Body of pancreas (tissue), 4 donors: ENCODE measurements at regions not wholly inside any gene's neighbourhood (a gene's known extent, or its start where the extent isn't known, plus 50 kb on each side); places are given as distances from the start of the nearest gene placed in this dataset.

Experiments
- POLR2A ChIP-seq, 3 donors: fragments of 450-650 bp; IDR thresholded peaks; one replicate each; pipeline ENCODE4 v1.6.1; 2016; ENCODE audit warnings: antibody characterized with exemption in 3 of 3, mild to moderate bottlenecking in 2 of 3
- TF ChIP-seq, protein P1 (sequence below), 7 experiments: fragments of 450-650 bp in 4 of 7; fragments of 200-600 bp in 3 of 7; sonication (generic) in 3 of 7; IDR thresholded peaks; one replicate each; pipeline ENCODE4 v1.5.1; 2016 to 2019; ENCODE audit warnings: antibody characterized with exemption in 7 of 7

DNA sequence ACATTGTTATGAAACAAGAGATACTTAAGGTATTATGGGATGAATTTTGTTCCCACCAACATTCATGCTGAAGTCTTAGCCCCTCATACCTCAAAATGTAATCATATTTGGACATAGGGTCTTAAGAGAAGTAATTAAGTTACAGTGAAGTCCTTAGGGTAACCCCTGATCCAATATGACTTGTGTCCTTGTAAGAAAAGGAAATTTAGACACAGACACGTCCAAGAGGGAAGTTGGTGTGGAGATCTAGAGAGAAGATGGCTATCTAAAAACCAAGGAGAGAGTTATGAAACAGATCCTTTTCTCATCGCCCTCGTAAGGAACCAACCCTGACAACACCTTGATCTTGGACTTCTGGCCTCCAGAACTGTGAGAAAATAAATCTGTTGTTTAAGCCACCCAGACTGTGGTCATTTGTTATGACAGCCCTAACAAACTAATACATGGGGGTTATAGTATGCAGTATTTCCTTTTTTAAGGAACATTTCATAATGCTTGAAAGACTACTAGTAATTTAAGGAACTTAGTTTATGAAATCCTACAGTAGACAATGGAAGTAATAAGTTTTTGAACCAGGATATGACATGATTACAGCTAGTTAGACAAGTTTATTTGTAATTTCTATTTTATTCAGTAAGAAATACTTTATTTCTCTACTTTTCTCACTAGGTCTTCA lies 875.5 kb upstream of the ADGRL2 start:
- TF ChIP-seq, protein P1, sequence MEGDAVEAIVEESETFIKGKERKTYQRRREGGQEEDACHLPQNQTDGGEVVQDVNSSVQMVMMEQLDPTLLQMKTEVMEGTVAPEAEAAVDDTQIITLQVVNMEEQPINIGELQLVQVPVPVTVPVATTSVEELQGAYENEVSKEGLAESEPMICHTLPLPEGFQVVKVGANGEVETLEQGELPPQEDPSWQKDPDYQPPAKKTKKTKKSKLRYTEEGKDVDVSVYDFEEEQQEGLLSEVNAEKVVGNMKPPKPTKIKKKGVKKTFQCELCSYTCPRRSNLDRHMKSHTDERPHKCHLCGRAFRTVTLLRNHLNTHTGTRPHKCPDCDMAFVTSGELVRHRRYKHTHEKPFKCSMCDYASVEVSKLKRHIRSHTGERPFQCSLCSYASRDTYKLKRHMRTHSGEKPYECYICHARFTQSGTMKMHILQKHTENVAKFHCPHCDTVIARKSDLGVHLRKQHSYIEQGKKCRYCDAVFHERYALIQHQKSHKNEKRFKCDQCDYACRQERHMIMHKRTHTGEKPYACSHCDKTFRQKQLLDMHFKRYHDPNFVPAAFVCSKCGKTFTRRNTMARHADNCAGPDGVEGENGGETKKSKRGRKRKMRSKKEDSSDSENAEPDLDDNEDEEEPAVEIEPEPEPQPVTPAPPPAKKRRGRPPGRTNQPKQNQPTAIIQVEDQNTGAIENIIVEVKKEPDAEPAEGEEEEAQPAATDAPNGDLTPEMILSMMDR (IDR thresholded peaks at IDR 0.05): no peak
- TF ChIP-seq POLR2A (IDR thresholded peaks at IDR 0.05): no peak
